ENCODE measurements at regions not wholly inside any gene's neighbourhood (a gene's known extent, or its start where the extent isn't known, plus 50 kb on each side); places are given as distances from the start of the nearest gene placed in this dataset.

DNA sequence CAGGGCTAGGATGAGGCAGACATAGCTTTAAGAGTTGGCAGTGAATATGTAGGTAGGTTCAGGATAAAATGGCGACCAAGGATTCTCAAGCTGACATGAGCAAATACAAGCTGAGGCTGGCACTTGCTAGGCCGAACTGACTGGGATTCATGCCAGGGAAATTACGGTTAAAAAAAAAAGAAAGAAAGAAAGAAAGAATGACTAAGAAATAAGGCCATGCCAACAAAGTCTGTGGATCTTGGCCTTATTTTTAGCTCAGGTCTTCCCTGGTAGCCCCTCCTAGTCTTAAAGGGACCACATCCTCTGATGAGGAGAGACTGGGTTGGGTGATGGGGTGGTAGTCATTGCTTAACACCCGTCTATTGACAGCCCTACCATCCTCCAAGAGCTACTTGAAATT, 64.4 kb upstream of the KLHL13 start:
- no peak for TF ChIP-seq CTCF (IDR thresholded peaks at IDR 0.05; ENCODE audit: low read depth, low read length)
- no peak overlapping the region for H3K4me3 ChIP-seq (ENCODE audit: low read depth, low read length)

GRCh38 chrX:118182025-118182424, 65.4 kb upstream of the KLHL13 start:
- no peak for TF ChIP-seq CTCF (IDR thresholded peaks at IDR 0.05; ENCODE audit: low read depth, low read length)
- no peak overlapping the region for H3K4me3 ChIP-seq (ENCODE audit: low read depth, low read length)

- H3K4me3 ChIP-seq (ENCODE audit: low read depth, low read length), result no peak overlapping the region
- TF ChIP-seq CTCF (IDR thresholded peaks at IDR 0.05; ENCODE audit: low read depth, low read length), result no peak
Measured at GRCh38 chrX:118182681-118183080, 66.1 kb upstream of the KLHL13 start.

DNA sequence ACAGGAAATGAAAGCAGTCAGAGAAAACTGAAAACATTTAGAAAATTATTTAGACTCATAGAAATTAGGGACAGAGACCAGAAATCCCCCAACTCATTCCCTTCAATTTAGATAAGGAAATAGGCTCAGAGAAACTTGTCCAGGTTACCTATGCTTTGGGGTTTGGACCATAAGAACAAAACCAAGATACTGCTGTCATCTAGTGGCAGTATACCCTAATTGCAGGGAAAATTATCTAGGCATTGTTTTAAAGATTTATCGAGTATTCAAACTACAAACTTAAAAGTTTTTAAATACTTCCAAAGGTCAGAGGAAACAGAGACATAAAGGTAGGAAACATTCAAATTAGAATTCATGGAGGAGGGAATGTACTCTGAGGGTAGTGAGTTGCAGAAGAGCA, 67.0 kb upstream of the KLHL13 start:
- no peak for TF ChIP-seq CTCF (IDR thresholded peaks at IDR 0.05; ENCODE audit: low read depth, low read length)
- no peak overlapping the region for H3K4me3 ChIP-seq (ENCODE audit: low read depth, low read length)

DNA sequence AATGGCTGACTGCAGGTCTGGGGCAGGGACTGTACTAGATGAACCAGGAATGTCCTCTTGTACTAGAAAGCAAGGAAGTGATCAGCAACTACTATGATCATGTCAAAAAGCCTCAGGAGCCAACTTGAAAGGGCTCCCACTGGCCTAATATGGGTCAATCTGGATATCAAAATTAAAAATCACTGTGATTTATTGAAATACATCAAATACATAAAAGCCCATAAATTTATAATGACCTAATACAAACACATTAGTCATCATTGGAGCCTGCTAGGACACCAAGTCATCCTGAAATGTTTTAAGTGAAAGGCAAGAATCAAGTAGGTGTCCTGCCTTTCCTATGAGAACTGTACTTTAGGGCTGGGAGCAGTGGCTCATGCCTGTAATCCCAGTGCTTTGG, 70.5 kb upstream of the KLHL13 start:
- TF ChIP-seq CTCF (IDR thresholded peaks at IDR 0.05; ENCODE audit: low read depth, low read length), result no peak
- H3K4me3 ChIP-seq (ENCODE audit: low read depth, low read length), result no peak overlapping the region

DNA sequence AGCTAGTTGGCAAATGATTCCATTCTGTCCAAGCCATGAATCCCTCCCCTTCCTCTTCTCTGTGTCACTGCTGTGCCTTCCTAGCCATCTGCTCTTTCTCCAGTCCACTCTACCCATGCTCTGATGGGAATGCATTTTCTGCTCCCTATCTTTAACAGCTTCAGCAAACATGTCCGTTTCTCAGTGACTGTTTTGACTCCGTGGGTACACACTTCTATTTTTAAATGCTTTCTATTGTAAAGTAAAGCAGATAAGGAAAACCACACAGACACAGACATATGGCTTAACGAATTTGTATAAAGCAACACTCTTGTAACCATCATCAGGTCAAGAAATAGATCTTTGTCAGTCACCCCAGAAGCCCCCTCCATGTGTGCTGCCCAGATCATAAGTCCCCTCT, 72.4 kb upstream of the KLHL13 start:
- TF ChIP-seq CTCF (IDR thresholded peaks at IDR 0.05; ENCODE audit: low read depth, low read length), result no peak
- H3K4me3 ChIP-seq (ENCODE audit: low read depth, low read length), result no peak overlapping the region

GRCh38 chrX:118189628-118190027, 73.0 kb upstream of the KLHL13 start:
- no peak overlapping the region for H3K4me3 ChIP-seq (ENCODE audit: low read depth, low read length)
- TF ChIP-seq CTCF (IDR thresholded peaks at IDR 0.05; ENCODE audit: low read depth, low read length), result no peak
